ENCODE measurements at regions not wholly inside any gene's neighbourhood (a gene's known extent, or its start where the extent isn't known, plus 50 kb on each side); places are given as distances from the start of the nearest gene placed in this dataset.

DNA sequence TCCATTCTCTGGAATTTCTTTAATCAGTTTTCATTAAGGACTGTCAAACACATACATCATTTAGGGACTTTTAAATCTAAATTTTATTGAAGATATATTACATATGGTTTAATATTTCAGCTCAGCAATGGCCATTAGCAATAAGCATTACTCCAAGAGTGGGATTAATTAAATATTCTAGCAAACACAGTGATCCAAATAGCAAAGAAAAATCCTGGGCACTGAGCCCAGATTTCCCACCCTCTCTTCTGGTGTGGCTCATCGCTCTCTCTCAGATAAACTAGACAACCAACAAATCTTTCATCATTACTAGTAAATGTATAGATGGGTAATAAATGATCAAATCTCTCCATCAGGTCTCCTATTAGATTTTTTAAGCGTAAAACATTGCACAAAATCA, 53.5 kb upstream of the FOXD3 start:
- no peak overlapping the region for H3K27ac ChIP-seq (ENCODE audit: extremely low read depth, low read depth, low read length)
- in situ Hi-C loops (cut with MboI): no loop called here
- ChIA-PET POLR2A (no interaction called here), CTCF (ENCODE audit: low intra/inter-chr PET ratio) (no interaction called here)
- no peaks in the 10 kb centered on the region for H3K36me3 ChIP-seq (ENCODE audit: control insufficient read depth, insufficient read depth, low read length)
- H3K9me3 ChIP-seq (replicated peaks; ENCODE audit: control insufficient read depth, insufficient read depth, low read depth, low read length): no peaks in the 10 kb centered on the region
- intact Hi-C loops (cut with micrococcal nuclease): no loop called here
- H3K4me2 ChIP-seq (ENCODE audit: insufficient read depth, low read length): no peak overlapping the region
- BruUV-seq (replicated peaks): no TSS peak
- H3K79me2 ChIP-seq (ENCODE audit: control insufficient read depth, insufficient read depth, low read length): no peaks in the 10 kb centered on the region
- ATAC-seq: no peak
- no peaks in the 10 kb centered on the region for H4K20me1 ChIP-seq (replicated peaks; ENCODE audit: control insufficient read depth, insufficient read depth, low read length)
- H3K9ac ChIP-seq (ENCODE audit: insufficient read depth in 1 of 2, low read depth in 2 of 2, low read length in 2 of 2): no peak overlapping the region
- FAIRE-seq: no peak
- H3K27me3 ChIP-seq (ENCODE audit: control insufficient read depth in 2 of 2, insufficient read depth in 2 of 2, low read length in 2 of 2): 0 out of 5 replicates have a peak, but pooled peaks cover 0 to 5% of the 10 kb centered on the region in 2 experiments
- no peak overlapping the region for H2AFZ ChIP-seq (ENCODE audit: low read depth, low read length)
- H3K9me1 ChIP-seq (ENCODE audit: control insufficient read depth, insufficient read depth, low read length): no peaks in the 10 kb centered on the region
- TF ChIP-seq TAF9B (IDR thresholded peaks at IDR 0.05; ENCODE audit: partially characterized antibody): no peak
- TF ChIP-seq PTBP1 (IDR thresholded peaks at IDR 0.05; ENCODE audit: low read depth, low read length): no peak
- TF ChIP-seq ID3 (CRISPR knock-in tag; IDR thresholded peaks at IDR 0.05): no peak
- TF ChIP-seq ID3 (tag; IDR thresholded peaks at IDR 0.05): no peak
- no peak for TF ChIP-seq NFXL1 (CRISPR knock-in tag; IDR thresholded peaks at IDR 0.05)
- H3K4me3 ChIP-seq: no peak overlapping the region
- WGBS (ENCODE audit: insufficient coverage, low coverage, missing lambda C conversion rate): 0% methylated on average over 2 of the region's 2 CpGs
- no peaks in the 10 kb centered on the region for H3K4me1 ChIP-seq (replicated peaks in 1 of 2; ENCODE audit: control insufficient read depth in 2 of 2, insufficient read depth in 2 of 2, low read length in 2 of 2)
- no peak for DNase-seq (ENCODE audit: extremely low read depth in 1 of 4, low spot score in 3 of 4)

GRCh38 chr1:63269571-63269970, 52.8 kb upstream of the FOXD3 start:
- 0 out of 5 replicates have a peak, but pooled peaks cover 0 to 5% of the 10 kb centered on the region in 2 experiments for H3K27me3 ChIP-seq (ENCODE audit: control insufficient read depth in 2 of 2, insufficient read depth in 2 of 2, low read length in 2 of 2)
- no peak overlapping the region for H3K4me2 ChIP-seq (ENCODE audit: insufficient read depth, low read length)
- no peak overlapping the region for H3K4me3 ChIP-seq
- no TSS peak for BruUV-seq (replicated peaks)
- no peaks in the 10 kb centered on the region for H3K9me3 ChIP-seq (replicated peaks; ENCODE audit: control insufficient read depth, insufficient read depth, low read depth, low read length)
- H3K9ac ChIP-seq (ENCODE audit: insufficient read depth in 1 of 2, low read depth in 2 of 2, low read length in 2 of 2): no peak overlapping the region
- H2AFZ ChIP-seq (ENCODE audit: low read depth, low read length): no peak overlapping the region
- ChIA-PET POLR2A (interaction anchor here (0.5 kb wide), 1 partner anchor 564 kb away, joined by 3 read pairs; no protein-coding TSS in a partner anchor), CTCF (ENCODE audit: low intra/inter-chr PET ratio) (no interaction called here)
- FAIRE-seq (no peak), DNase-seq (ENCODE audit: extremely low read depth in 1 of 4, low spot score in 3 of 4) (no peak), ATAC-seq (no peak)
- intact Hi-C loops (cut with micrococcal nuclease): no loop called here
- WGBS (ENCODE audit: insufficient coverage, low coverage, missing lambda C conversion rate): 0% methylated on average over 3 of the region's 3 CpGs
- H3K79me2 ChIP-seq (ENCODE audit: control insufficient read depth, insufficient read depth, low read length): no peaks in the 10 kb centered on the region
- no peaks in the 10 kb centered on the region for H3K9me1 ChIP-seq (ENCODE audit: control insufficient read depth, insufficient read depth, low read length)
- no peaks in the 10 kb centered on the region for H4K20me1 ChIP-seq (replicated peaks; ENCODE audit: control insufficient read depth, insufficient read depth, low read length)
- no peaks in the 10 kb centered on the region for H3K36me3 ChIP-seq (ENCODE audit: control insufficient read depth, insufficient read depth, low read length)
- H3K27ac ChIP-seq (ENCODE audit: extremely low read depth, low read depth, low read length): no peak overlapping the region
- in situ Hi-C loops (cut with MboI): no loop called here
- H3K4me1 ChIP-seq (replicated peaks in 1 of 2; ENCODE audit: control insufficient read depth in 2 of 2, insufficient read depth in 2 of 2, low read length in 2 of 2): no peaks in the 10 kb centered on the region
- no peak for TF ChIP-seq EZH2 (IDR thresholded peaks at IDR 0.05; ENCODE audit: borderline replicate concordance, low read depth, low read length)
- TF ChIP-seq, protein P1, sequence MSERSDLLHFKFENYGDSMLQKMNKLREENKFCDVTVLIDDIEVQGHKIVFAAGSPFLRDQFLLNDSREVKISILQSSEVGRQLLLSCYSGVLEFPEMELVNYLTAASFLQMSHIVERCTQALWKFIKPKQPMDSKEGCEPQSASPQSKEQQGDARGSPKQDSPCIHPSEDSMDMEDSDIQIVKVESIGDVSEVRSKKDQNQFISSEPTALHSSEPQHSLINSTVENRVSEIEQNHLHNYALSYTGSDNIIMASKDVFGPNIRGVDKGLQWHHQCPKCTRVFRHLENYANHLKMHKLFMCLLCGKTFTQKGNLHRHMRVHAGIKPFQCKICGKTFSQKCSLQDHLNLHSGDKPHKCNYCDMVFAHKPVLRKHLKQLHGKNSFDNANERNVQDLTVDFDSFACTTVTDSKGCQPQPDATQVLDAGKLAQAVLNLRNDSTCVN (CRISPR knock-in tag; IDR thresholded peaks at IDR 0.05): no peak
- TF ChIP-seq, protein P2, sequence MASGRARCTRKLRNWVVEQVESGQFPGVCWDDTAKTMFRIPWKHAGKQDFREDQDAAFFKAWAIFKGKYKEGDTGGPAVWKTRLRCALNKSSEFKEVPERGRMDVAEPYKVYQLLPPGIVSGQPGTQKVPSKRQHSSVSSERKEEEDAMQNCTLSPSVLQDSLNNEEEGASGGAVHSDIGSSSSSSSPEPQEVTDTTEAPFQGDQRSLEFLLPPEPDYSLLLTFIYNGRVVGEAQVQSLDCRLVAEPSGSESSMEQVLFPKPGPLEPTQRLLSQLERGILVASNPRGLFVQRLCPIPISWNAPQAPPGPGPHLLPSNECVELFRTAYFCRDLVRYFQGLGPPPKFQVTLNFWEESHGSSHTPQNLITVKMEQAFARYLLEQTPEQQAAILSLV (tag; IDR thresholded peaks at IDR 0.05): no peak
- TF ChIP-seq TRIM28 (IDR thresholded peaks at IDR 0.05): no peak
- no peak for TF ChIP-seq ZNF197 (CRISPR knock-in tag; IDR thresholded peaks at IDR 0.05; ENCODE audit: low read depth)
- no peak for TF ChIP-seq PHF8 (IDR thresholded peaks at IDR 0.05; ENCODE audit: borderline replicate concordance, low read length)
- no peak for TF ChIP-seq DACH1 (IDR thresholded peaks at IDR 0.05; ENCODE audit: partially characterized antibody)
- no peak for TF ChIP-seq SRSF1 (IDR thresholded peaks at IDR 0.05; ENCODE audit: low read depth, low read length)

Measured in K562 (cell line).